ENCODE measurements at regions not wholly inside any gene's neighbourhood (a gene's known extent, or its start where the extent isn't known, plus 50 kb on each side); places are given as distances from the start of the nearest gene placed in this dataset.

DNA sequence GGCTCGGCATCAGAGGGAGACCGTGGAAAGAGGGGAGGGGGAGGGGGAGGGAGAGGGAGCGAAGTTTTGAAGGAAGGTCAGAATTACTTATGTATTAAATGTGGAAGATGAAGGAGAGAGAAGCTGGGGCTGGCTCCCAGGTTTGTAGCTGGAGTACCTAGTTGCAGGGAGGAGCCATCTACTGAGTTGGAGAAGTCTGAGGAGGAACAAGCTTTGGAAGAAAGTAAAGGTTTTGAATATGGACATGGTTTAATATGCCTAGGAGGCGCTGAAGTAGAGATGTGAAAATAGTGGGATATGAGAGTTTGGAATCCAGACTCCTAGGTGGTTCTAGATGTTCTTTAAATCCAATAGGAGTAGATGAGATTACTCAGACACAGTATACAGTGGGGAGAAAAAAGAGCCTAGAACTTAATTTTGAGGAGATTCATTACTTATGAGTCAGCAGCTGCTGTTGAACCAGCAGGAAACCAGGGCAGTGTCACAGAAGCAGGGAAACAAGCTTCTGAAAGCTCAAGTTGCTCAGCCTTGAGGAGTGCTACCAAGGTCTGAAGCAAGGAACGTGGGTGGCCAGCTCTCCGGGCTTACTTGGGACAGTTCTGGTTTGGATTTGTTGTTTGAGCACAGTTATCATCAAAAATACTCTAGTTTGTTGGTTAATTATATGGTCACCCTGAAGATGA lies 149.3 kb downstream of the UTRN start:
- TF ChIP-seq POLR2A (IDR thresholded peaks at IDR 0.05), result no peak
- no peak for TF ChIP-seq CTCF (IDR thresholded peaks at IDR 0.05)
- TF ChIP-seq EP300 (IDR thresholded peaks at IDR 0.05), result no peak

All from upper lobe of left lung (tissue), 4 donors.